HFF-Myc (cell line): ENCODE measurements at regions not wholly inside any gene's neighbourhood (a gene's known extent, or its start where the extent isn't known, plus 50 kb on each side); places are given as distances from the start of the nearest gene placed in this dataset.

Source experiments
- DNase-seq: peaks from one replicate; pipeline ENCODE4 v3.0.0-alpha.2; 2011; ENCODE audit warnings: low read depth; ENCODE audit errors: extremely low read depth
- H3K4me3 ChIP-seq: replicated peaks from 2 replicates; pipeline ENCODE4 v1.5.1; 2011; ENCODE audit warnings: low read depth, mild to moderate bottlenecking, control low read depth, low read length
- CTCF ChIP-seq: IDR thresholded peaks from 2 replicates; pipeline ENCODE4 v1.5.1; 2012; ENCODE audit warnings: mild to moderate bottlenecking, low read depth, low read length, control low read depth; ENCODE audit errors: missing control alignments

- H3K4me3 ChIP-seq = no peak overlapping the region
- TF ChIP-seq CTCF = no peak
- DNase-seq = no peak
Measured at GRCh38 chr19:31937983-31938382, 407.4 kb upstream of the ZNF507 start.

GRCh38 chr19:31938675-31939074, 406.7 kb upstream of the ZNF507 start:
- DNase-seq = no peak
- TF ChIP-seq CTCF = no peak

GRCh38 chr19:31940396-31940795, 405.0 kb upstream of the ZNF507 start:
- H3K4me3 ChIP-seq = no peak overlapping the region
- TF ChIP-seq CTCF = no peak
- DNase-seq = no peak

More at GRCh38 chr19:31938675-31939074, 406.7 kb upstream of the ZNF507 start:
- no peak overlapping the region for H3K4me3 ChIP-seq

GRCh38 chr19:31943191-31943661, 402.2 kb upstream of the ZNF507 start:
- TF ChIP-seq CTCF = no peak
- no peak for DNase-seq
- no peak overlapping the region for H3K4me3 ChIP-seq

GRCh38 chr19:31943778-31944177, 401.6 kb upstream of the ZNF507 start:
- H3K4me3 ChIP-seq = no peak overlapping the region
- TF ChIP-seq CTCF = no peak
- DNase-seq = no peak

GRCh38 chr19:31944326-31944725, 401.1 kb upstream of the ZNF507 start:
- DNase-seq = no peak
- TF ChIP-seq CTCF = no peak
- no peak overlapping the region for H3K4me3 ChIP-seq

GRCh38 chr19:31946491-31946890, 398.9 kb upstream of the ZNF507 start:
- no peak for DNase-seq
- no peak overlapping the region for H3K4me3 ChIP-seq
- TF ChIP-seq CTCF = no peak
